A549 (cell line): ENCODE measurements at regions not wholly inside any gene's neighbourhood (a gene's known extent, or its start where the extent isn't known, plus 50 kb on each side); places are given as distances from the start of the nearest gene placed in this dataset.

ENCODE experiments used
- ESRRA ChIP-seq: fragments of 150-350 bp; IDR thresholded peaks from 2 replicates; pipeline ENCODE4 v1.6.1; 2014; ENCODE audit warnings: mild to moderate bottlenecking, low read length, borderline replicate concordance
- POLR2A ChIP-seq: IDR thresholded peaks from 2 replicates; pipeline ENCODE4 v1.6.1; 2012; ENCODE audit warnings: mild to moderate bottlenecking, low read length
- TF ChIP-seq, protein P1 (sequence below): fragments of 200-600 bp; sonication (generic); IDR thresholded peaks from 2 replicates; pipeline ENCODE4 v1.6.1; 2016; ENCODE audit warnings: antibody characterized with exemption, mild to moderate bottlenecking, moderate library complexity

DNA sequence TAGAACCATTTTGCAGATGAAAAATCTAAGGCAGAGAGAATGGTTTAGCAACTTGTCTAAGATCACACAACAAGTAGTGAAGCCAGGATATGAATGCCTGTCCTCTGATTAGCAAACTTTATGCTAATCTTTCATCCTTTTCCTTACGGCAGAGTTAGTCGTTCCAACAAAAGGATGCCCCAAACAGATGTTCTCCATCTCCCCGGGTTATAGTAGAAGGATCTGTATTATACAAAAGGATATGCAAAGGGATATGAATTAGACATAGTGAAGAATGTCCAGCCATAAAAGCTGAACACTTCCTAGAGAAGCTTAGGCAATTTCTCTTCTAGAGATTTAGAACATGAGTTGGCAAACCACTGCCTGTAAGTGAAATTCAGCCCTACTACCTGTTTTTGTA lies 291.6 kb upstream of the DUSP10 start:
- TF ChIP-seq POLR2A: no peak
- TF ChIP-seq, protein P1, sequence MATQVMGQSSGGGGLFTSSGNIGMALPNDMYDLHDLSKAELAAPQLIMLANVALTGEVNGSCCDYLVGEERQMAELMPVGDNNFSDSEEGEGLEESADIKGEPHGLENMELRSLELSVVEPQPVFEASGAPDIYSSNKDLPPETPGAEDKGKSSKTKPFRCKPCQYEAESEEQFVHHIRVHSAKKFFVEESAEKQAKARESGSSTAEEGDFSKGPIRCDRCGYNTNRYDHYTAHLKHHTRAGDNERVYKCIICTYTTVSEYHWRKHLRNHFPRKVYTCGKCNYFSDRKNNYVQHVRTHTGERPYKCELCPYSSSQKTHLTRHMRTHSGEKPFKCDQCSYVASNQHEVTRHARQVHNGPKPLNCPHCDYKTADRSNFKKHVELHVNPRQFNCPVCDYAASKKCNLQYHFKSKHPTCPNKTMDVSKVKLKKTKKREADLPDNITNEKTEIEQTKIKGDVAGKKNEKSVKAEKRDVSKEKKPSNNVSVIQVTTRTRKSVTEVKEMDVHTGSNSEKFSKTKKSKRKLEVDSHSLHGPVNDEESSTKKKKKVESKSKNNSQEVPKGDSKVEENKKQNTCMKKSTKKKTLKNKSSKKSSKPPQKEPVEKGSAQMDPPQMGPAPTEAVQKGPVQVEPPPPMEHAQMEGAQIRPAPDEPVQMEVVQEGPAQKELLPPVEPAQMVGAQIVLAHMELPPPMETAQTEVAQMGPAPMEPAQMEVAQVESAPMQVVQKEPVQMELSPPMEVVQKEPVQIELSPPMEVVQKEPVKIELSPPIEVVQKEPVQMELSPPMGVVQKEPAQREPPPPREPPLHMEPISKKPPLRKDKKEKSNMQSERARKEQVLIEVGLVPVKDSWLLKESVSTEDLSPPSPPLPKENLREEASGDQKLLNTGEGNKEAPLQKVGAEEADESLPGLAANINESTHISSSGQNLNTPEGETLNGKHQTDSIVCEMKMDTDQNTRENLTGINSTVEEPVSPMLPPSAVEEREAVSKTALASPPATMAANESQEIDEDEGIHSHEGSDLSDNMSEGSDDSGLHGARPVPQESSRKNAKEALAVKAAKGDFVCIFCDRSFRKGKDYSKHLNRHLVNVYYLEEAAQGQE: no peak
- TF ChIP-seq ESRRA: no peak
